A673 (cell line): ENCODE measurements at regions not wholly inside any gene's neighbourhood (a gene's known extent, or its start where the extent isn't known, plus 50 kb on each side); places are given as distances from the start of the nearest gene placed in this dataset.
A peak's percentile ranks its signal among the peaks of the same experiment; 100 is the strongest.

Source experiments
- BruUV-seq: library from RNA; stranded (reverse); fragments of 400-500 nt; replicated peaks from 2 replicates; lab custom pipeline; 2021; lab: Mats Ljungman, UMichigan
- CTCF ChIA-PET: fragments of 300-600 bp; sonication (Branson Sonifier 250); formaldehyde crosslinking; loops from one replicate; lab custom pipeline; 2022; ENCODE audit warnings: antibody characterized with exemption; lab: Charles Lee
- POLR2A ChIA-PET: fragments of 300-600 bp; sonication (Branson Sonifier 250); formaldehyde crosslinking; loops from one replicate; lab custom pipeline; 2022; ENCODE audit warnings: antibody characterized with exemption; ENCODE audit not compliant: low non-redundant PET; lab: Charles Lee
- DNase-seq: peaks from one replicate; pipeline ENCODE4 v3.0.0-alpha.2; 2015; ENCODE audit warnings: low spot score
- H3K27ac ChIP-seq: fragments of 200-600 bp; sonication (generic); 2 replicates; pipeline ENCODE4 v1.5.1; 2016; ENCODE audit warnings: mixed run types, low read depth, mild to moderate bottlenecking, mixed read lengths, antibody characterized with exemption, low read length; ENCODE audit not compliant: poor library complexity, severe bottlenecking
- H3K27me3 ChIP-seq: fragments of 200-600 bp; sonication (generic); replicated peaks from 2 replicates; pipeline ENCODE4 v1.6.1; 2017; ENCODE audit warnings: mixed run types, low read depth, mild to moderate bottlenecking, mixed read lengths, antibody characterized with exemption, low read length; ENCODE audit not compliant: insufficient read depth, poor library complexity
- H3K36me3 ChIP-seq: fragments of 200-600 bp; sonication (generic); 2 replicates; pipeline ENCODE4 v1.6.1; 2016; ENCODE audit warnings: mixed run types, mild to moderate bottlenecking, mixed read lengths, antibody characterized with exemption, low read length; ENCODE audit not compliant: insufficient read depth, poor library complexity, severe bottlenecking
- H3K4me1 ChIP-seq: fragments of 200-600 bp; sonication (generic); 2 replicates; pipeline ENCODE4 v1.6.1; 2017; ENCODE audit warnings: mixed run types, mild to moderate bottlenecking, mixed read lengths, antibody characterized with exemption, low read length; ENCODE audit not compliant: insufficient read depth, poor library complexity, severe bottlenecking
- H3K4me3 ChIP-seq: fragments of 200-600 bp; sonication (generic); 2 replicates; pipeline ENCODE4 v1.5.1; 2016; ENCODE audit warnings: low read depth, mixed run types, mild to moderate bottlenecking, mixed read lengths, low read length; ENCODE audit not compliant: poor library complexity, severe bottlenecking
- H3K9me3 ChIP-seq: fragments of 200-600 bp; sonication (generic); 2 replicates; pipeline ENCODE4 v1.6.1; 2016; ENCODE audit warnings: mixed run types, low read depth, mild to moderate bottlenecking, mixed read lengths, antibody characterized with exemption, low read length; ENCODE audit not compliant: poor library complexity, severe bottlenecking
- CTCF ChIP-seq: fragments of 300-800, 200-600 bp; sonication (generic); conservative IDR thresholded peaks from 2 replicates; pipeline ENCODE4 v1.5.1; 2017; ENCODE audit warnings: low read depth, mild to moderate bottlenecking, antibody characterized with exemption, low read length, moderate library complexity, mixed read lengths
- EZH2 ChIP-seq: fragments of 200-600 bp; sonication (generic); IDR thresholded peaks from 2 replicates; pipeline ENCODE4 v1.6.1; 2017; ENCODE audit warnings: borderline replicate concordance, low read depth, mild to moderate bottlenecking, mixed read lengths, antibody characterized with exemption, low read length; ENCODE audit not compliant: poor library complexity, severe bottlenecking
- intact Hi-C: fragments of 100-400 bp; cut with micrococcal nuclease; formaldehyde crosslinking; loops from one replicate; pipeline ENCODE4 v1.10.0; 2022; ENCODE audit not compliant: unreplicated experiment

GRCh38 chr1:192489047-192489446 is 86.5 kb upstream of the RGS1 start:
- intact Hi-C loops: no loop called here
- Histone ChIP-seq H3K27ac (peak overlapping the region; percentile 41), H3K36me3 (no peaks in the 10 kb centered on the region), H3K4me3 (no peak overlapping the region), H3K27me3 (no peaks in the 10 kb centered on the region), H3K9me3 (no peaks in the 10 kb centered on the region), H3K4me1 (peaks cover 25% of the 10 kb centered on the region)
- peak; percentile 77 for DNase-seq
- no TSS peak for BruUV-seq
- CTCF ChIA-PET: no interaction called here
- POLR2A ChIA-PET: interaction anchor here (0.5 kb wide), 1 partner anchor 1654 kb away, joined by 11 read pairs; no protein-coding TSS in a partner anchor
- TF ChIP-seq EZH2: no peak
- TF ChIP-seq CTCF: no peak

DNA sequence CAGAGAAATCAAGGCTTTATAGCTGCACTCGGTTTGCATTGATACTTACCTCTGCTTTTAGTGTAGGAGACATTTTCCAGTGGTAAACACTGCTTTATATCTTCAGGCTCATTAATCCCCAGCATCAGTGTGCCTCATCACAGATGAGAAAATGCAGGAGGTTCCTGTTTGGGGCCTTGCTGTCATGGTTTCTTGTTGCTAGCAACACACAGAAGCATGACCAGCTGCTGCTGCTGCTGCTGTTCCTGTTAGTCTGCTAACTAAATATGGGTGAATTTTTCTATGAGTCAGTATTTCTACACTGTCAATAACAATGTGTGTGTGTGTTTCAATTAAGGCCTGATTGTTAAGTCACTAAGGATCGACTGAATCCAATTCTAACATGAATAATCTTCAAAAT is 85.8 kb upstream of the RGS1 start:
- TSS peak; percentile 78 for BruUV-seq
- ChIA-PET POLR2A (interaction anchor here (0.5 kb wide), 1 partner anchor 1653 kb away, joined by 11 read pairs; no protein-coding TSS in a partner anchor), CTCF (interaction anchor here (0.6 kb wide), 2 partner anchors 12 to 18 kb away, joined by 3 to 4 read pairs; no protein-coding TSS in a partner anchor)
- intact Hi-C loops: no loop called here
- H3K9me3 ChIP-seq: peaks cover 3% of the 10 kb centered on the region
- H3K36me3 ChIP-seq: no peaks in the 10 kb centered on the region
- H3K4me1 ChIP-seq: peaks cover 25% of the 10 kb centered on the region
- H3K27ac ChIP-seq: peak overlapping the region; percentile 41
- TF ChIP-seq EZH2: no peak
- no peak for TF ChIP-seq CTCF
- peak; percentile 85 for DNase-seq
- H3K27me3 ChIP-seq: no peaks in the 10 kb centered on the region
- H3K4me3 ChIP-seq: no peak overlapping the region

DNA sequence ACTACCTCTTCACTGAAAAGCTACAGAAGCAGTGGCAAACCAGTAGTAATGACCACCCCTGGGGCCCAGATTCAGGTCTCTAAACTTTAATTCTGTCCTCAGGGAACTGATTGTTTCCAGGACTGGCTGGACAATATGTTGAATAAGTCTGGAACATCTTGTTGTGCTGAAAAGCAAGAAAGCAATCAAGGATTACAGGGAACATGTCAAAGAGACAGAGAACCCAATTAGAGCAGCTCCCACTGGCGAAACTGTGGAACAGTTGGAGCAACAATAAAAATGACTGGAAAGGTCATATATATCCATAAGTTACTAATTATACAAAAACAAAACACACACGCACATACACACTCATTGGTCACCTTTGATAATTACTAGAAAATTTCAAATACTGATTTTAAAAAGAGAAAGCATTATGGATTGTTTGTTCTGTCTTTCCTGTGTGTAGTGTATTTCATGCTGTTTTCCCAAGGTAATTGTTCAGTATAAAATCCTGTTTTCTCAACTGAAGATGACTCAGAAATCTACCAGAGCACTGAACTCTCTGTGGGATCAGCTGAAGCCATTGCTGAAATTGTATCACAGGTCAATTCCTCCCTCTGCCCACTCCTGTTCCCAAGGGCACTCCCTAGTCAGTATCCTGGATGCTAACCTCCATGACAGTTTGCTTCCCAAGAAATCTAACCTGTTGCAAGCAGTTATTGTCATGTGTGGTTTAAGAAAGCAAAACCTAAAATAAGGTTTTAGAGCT is 83.6 kb upstream of the RGS1 start:
- intact Hi-C loops: no loop called here
- TF ChIP-seq EZH2 (no peak), CTCF (0 out of 2 replicates have a peak, but pooled peaks have one; percentile 12)
- CTCF ChIA-PET: no interaction called here
- peaks cover 3% of the 10 kb centered on the region for H3K9me3 ChIP-seq
- H3K4me1 ChIP-seq: peaks cover 25% of the 10 kb centered on the region
- H3K27me3 ChIP-seq: no peaks in the 10 kb centered on the region
- no peak overlapping the region for H3K27ac ChIP-seq
- no peaks in the 10 kb centered on the region for H3K36me3 ChIP-seq
- H3K4me3 ChIP-seq: no peak overlapping the region
- DNase-seq: no peak
- POLR2A ChIA-PET: no interaction called here
- BruUV-seq: no TSS peak
